Activated naive CD4-positive, alpha-beta T cell treated with Interleukin-2 at 50 U/mL for 16 hours (primary cell): ENCODE measurements at regions not wholly inside any gene's neighbourhood (a gene's known extent, or its start where the extent isn't known, plus 50 kb on each side); places are given as distances from the start of the nearest gene placed in this dataset.

ENCODE experiments used
- DNase-seq: peaks from one replicate; pipeline ENCODE4 v3.0.0-alpha.2; 2020

GRCh38 chr16:86019446-86020047 lies 120.6 kb downstream of the IRF8 start:
- no peak for DNase-seq

GRCh38 chr16:86020971-86021370 lies 122.0 kb downstream of the IRF8 start:
- no peak for DNase-seq

- no peak for DNase-seq
These were observed 123.5 kb downstream of the IRF8 start for GRCh38 chr16:86022381-86022960.

- DNase-seq = no peak
These were observed 125.2 kb downstream of the IRF8 start for GRCh38 chr16:86024210-86024609.

- DNase-seq = no peak
These were observed 126.7 kb downstream of the IRF8 start for GRCh38 chr16:86025706-86026105.

- no peak for DNase-seq
These were observed 127.4 kb downstream of the IRF8 start for GRCh38 chr16:86026171-86026910.

GRCh38 chr16:86026916-86027315 lies 128.0 kb downstream of the IRF8 start:
- DNase-seq = no peak

- DNase-seq = no peak
These were observed 128.6 kb downstream of the IRF8 start for GRCh38 chr16:86027373-86028126.

GRCh38 chr16:86029131-86029741 lies 130.3 kb downstream of the IRF8 start:
- no peak for DNase-seq

GRCh38 chr16:86030116-86030515 lies 131.2 kb downstream of the IRF8 start:
- no peak for DNase-seq

GRCh38 chr16:86031141-86031678 lies 132.2 kb downstream of the IRF8 start:
- DNase-seq = no peak

GRCh38 chr16:86033016-86033474 lies 134.1 kb downstream of the IRF8 start:
- DNase-seq = no peak

GRCh38 chr16:86033971-86034370 lies 135.0 kb downstream of the IRF8 start:
- DNase-seq = no peak

GRCh38 chr16:86034421-86034919 lies 135.5 kb downstream of the IRF8 start:
- DNase-seq = no peak

- DNase-seq = no peak
These were observed 136.9 kb downstream of the IRF8 start for GRCh38 chr16:86035906-86036305.

- DNase-seq = no peak
These were observed 139.3 kb downstream of the IRF8 start for GRCh38 chr16:86037999-86038925.

GRCh38 chr16:86038926-86039310 lies 140.0 kb downstream of the IRF8 start:
- DNase-seq = no peak

GRCh38 chr16:86039606-86040005 lies 140.6 kb downstream of the IRF8 start:
- DNase-seq = no peak

- no peak for DNase-seq
These were observed 141.5 kb downstream of the IRF8 start for GRCh38 chr16:86040496-86040895.

- no peak for DNase-seq
These were observed 142.3 kb downstream of the IRF8 start for GRCh38 chr16:86041215-86041614.

- DNase-seq = no peak
These were observed 142.8 kb downstream of the IRF8 start for GRCh38 chr16:86041807-86042206.
